ENCODE measurements at regions not wholly inside any gene's neighbourhood (a gene's known extent, or its start where the extent isn't known, plus 50 kb on each side); places are given as distances from the start of the nearest gene placed in this dataset.
"Not testable (repeated sequence)": the region's sequence is repeated elsewhere in the genome, so short reads cannot be mapped to it uniquely, and the experiment has no call there.

DNA sequence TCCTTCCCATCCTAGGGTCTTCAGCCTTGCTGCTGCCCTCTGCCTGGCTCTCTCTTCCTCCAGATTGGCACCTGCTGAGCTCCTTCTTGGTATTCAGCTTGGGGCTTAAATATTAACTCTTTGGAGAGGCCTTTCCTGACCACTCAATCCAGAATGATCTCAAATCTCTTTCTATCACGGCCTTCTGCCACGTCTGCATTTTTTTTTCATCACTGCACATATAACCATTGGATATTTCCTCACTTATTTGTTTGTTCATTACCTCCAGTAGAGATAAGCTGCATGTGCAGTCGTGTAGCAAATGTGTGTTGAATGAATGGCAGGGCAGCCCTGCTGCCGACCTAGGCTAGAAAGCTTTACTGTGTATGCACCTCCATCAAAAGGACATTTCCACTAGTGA, 51.6 kb upstream of the MPP7 start:
- no peak for DNase-seq

DNA sequence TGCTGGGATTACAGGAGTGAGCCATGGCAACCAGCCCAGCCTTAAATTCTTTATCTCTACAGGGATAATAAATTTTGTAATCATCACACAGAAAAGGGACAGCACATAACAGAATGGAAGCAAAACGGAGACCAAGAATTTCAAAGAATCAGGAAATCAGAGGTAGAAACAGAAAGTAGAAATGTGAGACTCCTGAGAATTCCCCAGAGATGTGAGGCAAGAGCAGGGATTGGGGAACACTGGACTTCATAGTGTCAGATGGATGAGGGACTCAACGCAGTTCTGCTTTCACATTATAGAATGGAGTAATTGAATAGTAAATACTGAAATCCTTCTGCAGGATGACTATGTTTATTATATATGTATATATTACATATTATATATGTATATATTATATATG, 52.5 kb upstream of the MPP7 start:
- no peak for DNase-seq

DNA sequence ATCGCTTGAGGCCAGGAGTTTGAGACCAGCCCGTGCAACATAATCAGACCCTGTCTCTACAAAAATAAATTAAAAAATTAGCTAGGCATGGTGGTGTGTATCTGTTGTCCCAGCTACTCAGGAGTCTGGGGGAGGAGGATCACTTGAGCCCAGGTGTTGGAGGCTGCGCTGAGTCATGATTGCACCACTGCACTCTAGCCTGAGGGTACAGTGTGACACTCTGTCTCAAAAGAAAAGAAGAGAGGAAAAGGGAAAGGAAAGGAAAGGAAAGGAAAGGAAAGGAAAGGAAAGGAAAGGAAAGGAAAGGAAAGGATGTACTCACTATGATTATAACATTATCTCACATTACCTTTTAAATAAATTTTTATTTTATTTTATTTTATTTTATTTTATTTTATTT, 56.5 kb upstream of the MPP7 start:
- no peak for DNase-seq

DNA sequence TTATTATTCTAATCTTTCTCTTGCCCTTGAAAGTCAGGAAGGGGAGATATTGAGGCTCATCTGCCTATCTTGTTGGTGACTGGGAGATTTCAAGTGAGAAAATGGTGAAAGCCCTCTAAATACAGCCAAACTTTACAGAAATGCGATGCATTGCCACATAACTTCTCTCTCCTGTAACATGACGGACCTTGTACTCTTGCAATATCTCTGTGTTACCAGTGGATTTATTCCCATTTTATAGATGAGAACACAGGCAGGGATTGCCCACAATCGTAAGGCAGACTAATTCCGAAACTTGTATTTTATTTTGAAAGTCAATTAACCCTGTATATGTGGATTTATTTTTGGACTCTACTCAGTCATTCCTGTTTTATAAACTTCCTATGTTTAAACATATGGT, 57.3 kb upstream of the MPP7 start:
- no peak for DNase-seq

DNA sequence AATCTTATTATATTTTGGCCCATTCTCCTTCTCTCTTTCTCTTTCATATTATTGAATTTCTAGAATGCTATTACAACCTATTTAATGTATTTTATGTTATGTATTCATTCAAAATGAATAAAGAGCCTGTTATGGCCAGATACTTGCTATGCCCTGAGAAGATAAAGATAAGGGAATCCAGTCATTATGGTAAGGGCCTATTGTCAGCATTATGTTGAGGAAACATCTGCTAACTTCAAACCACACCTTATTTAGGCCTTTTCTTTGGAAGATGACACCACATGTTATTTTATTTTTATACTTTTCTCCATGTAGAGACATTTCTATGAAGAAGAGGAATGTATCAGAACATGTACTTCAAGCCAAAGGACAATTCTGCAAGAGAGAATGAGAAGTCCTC, 60.5 kb upstream of the MPP7 start:
- no peak for DNase-seq

DNA sequence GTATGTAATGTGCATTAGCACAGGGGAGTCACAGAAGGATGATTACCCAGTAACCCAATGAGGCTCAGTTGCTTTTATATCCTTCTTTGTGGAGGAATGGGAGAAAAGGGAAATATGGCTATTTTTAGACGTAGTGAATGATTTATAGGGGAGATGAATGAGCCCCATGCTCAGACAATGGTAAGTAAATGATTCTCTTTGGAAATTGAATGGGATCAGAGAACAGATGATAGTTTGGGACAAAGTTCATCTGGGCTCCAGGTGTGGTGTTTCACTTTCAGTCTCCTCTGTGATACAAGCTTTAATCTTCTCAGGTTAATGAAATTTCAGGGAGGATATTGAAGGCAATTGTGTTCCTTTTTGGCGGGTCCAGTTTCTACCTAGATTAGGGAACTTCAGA, 63.0 kb upstream of the MPP7 start:
- no peak for DNase-seq

DNA sequence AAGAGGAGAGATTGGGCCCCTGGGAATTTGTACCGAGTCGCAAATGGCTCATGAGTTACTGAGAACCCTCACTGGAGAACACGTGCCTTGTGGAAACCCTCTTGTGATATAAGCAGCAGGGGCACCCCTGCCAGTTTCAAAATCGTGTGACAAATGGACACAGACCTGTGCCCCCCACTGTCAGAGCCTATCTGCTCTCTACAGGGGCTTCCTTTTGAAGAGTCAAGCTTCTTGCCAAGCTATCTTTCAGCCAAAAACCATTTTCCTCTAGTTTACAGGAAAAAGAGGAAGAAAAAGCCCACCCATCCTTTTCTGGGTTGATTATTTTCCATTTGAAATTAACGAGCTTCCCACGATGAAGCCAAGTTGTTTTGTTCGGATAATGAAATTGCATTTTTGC, 64.1 kb upstream of the MPP7 start:
- no peak for DNase-seq

DNA sequence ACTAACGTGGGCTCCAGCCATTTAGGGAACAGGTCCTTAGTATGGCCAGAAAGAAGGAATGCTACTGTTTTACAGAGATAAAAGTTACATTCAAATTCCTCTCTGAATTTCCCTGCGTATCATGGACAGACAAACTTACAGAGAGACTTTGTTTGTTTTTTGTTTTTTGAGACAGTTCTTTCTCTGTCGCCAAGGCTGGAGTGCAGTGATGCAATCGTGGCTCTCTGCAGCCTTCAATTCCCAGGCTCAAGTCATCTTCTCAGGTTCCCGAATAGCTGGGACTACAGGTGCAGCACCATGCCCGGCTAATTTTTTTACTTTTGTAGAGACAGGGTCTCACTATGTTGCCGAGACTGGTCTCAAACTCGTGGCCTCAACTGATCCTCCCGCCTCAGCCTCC, 64.5 kb upstream of the MPP7 start:
- DNase-seq, result no peak

DNA sequence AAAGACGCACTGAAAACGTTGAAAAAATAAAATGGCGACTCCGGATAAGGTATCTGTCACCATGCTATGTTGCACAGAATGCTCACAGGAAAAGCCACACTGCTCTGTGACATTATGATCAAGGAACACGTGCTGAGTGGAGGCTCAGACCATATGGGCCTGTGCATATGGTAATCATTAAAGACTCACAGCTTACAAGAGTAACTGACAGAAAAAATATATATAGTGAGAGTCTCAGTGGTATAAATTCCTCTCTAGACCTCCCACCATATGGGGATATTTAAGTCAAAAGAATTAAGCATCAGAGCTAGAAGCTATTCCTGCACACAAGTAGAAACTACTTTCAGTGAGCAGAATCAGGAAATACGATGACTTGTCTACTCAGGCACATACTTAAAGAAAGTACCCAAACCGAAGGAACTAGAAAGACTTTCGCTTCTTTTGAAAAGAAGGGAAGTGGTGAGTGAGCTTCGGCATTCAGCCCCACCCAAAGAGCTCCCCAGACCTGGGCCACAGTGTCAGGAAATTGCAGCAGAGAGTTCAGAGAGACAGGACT, 65.1 kb upstream of the MPP7 start:
- DNase-seq, result peak in 4 of 58 donors; percentile 1 to 9 (median 6)

DNA sequence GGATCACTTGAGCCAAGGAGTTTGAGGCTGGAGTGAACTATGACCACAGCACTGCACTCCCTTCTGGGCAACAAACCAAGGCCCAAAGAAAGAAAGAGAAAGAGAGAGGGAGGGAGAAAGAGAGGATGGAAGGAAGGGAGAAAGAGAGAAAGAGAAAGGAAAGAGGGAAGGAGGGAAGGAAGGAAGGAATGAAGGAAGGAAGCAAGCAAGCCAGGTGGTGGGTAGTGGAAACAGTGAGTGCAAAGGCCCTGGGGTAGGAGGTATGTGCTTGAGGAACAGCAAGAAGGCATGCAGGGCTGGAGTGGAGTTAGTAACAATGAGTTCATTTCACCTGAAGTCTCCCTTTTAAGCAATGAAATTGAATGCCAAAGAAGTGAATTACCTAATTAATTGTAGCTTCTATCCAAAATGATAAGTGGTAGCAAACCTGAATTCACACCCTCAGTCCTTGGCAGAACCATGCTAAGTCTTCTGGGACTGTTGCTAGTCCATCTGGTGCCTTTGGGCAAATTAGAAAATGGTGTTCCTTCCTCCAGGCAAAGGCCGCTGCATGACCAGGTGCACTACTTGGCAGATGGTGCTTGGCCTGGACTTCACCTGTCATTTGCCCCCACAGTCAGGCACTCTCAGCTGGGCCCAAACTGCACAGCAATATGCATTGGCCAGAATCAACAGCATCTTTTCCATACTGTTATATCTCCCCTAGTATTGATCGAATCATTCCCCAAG, 67.4 kb upstream of the MPP7 start:
- DNase-seq, result no peak

DNA sequence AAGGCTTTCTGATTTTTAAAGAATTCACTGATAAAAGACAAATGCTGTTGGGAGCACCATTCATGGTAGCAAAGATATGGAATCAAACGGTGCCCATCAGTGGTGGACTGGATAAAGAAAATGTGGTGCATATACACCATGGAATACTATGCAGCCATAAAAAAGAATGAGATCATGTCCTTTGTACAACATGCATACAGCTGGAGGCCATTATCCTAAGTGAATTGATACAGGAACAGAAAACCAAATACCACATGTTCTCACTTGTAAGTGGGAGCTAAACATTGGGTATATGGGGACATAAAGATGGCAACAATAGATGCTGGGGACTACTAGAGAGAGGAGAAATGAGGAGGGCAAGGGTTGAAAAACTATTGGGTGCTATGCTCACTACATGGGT, 68.8 kb upstream of the MPP7 start:
- not testable (repeated sequence) for DNase-seq

DNA sequence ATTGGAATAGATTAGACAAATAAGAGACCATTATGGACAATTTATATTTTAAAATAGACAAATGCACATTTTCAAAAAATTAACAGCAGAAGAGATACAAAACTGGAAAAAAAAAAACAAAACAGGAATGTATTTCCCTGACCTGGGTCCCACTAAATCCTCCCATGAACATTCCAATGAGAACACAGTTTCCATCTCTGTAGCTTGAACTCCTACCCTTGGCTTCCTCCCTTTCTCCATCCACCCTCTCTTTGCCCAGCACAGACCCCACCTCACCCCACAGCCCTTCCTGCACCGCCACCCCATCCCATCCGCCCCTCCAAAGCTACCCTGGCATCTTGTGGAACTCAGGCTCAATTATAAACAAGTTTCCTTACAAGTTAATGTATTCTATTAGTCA, 71.2 kb upstream of the MPP7 start:
- DNase-seq, result no peak

DNA sequence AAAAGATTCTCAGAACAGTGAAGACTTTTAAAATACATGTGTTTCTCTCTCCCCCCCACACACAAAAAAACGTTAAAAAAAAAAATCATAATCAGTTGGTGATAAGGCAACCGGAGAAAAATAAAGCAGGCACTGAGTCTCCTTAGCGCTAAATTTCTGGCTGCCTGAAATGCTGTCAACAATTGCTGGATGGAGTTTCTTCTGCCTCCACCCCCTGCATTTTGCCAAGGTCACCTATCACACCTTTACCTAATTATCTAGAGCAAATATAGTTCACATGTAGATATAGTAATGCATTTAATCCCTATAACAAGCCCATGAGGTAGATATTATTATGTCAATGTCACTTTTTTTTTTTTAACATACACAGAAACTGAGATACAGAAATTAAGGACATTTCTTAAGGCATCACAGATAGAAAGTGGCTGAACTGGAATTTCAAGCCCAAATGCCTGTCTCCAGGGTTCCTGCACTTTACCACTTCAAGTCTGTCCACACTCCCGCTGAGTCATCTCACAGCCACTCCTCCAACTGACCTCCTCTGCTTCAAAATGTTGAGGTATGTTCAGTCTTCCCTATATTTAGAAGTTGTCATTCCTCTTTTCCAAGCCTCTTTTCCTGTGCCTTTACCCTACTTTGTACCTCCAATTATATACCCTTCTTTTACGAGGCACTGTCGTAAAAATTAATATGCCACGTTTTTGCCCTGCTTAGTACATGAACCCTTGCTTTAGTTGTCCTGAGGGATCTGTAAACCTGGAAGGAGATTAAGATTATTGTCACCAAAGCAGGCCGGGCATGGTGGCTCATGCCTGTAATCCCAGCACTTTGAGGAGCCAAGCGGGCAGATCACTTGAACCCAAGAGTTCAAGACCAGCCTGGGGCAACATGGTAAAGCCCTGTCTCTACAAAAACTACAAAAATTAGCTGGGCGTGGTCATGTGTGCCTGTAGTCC, 72.8 kb upstream of the MPP7 start:
- no peak for DNase-seq

DNA sequence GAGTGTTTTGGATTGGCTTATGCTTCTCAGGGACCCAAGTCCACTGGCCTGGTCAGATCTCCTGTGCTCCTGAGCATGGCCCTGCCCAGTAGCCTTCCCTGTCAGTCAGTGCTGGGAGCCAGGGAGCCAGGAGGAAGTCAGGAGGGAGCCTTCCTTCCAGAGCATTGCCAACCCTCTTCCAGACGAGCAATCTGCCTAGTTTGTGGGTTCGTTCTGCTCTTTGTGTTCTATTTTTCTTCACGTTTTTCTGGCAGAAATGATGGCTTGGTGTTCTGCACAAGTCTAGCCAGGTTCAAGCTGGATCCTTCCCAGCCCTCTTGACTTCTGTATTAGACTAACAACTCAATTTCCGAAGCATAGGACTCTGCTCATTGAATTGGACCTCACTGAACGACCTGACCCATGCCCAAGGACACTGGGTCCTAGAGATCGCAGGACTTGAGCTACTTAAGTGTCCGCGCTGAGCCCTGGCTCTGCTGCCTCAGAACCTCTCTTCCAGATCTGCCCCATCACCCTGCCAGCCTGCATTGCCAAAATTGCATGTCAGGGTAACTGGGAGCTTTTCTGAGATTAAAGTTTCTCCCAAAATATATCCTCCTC, 76.2 kb upstream of the MPP7 start:
- DNase-seq, result no peak

DNA sequence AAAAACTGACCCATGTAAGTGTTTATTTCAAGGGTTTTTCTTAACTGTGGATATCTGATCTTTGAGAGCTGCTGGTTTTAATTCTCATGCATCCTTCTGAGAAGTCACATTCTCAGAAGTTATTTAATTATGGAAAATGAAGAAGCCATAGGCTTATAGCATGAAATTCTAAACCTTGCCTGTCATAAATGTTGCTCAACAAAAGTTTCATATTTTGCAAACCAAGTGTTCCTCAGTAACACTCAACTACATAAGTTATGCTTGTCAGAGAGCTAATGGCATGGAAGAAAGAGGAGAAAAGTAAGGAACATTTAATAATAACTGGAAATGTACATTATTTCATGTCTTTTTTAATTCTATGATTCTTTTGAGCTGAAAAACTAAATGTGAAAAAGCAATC, 78.6 kb upstream of the MPP7 start:
- DNase-seq, result no peak

DNA sequence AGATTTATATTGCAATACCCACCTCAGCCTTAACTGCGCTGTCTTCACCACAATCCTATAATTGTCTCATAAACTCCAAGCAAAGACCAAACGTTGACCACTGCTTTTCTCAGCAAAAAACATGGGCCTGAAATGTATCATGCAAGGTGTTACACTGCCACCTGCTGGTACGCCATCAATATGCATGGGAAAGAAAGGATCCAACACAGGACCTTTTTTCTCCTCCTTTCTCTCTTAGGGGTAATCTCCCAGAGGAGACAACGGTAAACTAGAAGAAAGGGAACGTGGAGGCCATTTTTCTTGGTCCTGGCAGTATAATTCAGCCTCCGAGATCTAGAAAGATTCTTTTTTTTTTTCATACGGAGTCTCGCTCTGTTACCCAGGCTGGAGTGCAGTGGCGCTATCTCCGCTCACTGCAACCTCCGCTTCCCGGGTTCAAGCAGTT, 79.1 kb upstream of the MPP7 start:
- peak in 54 of 58 donors; percentile 4 to 86 (median 44) for DNase-seq

DNA sequence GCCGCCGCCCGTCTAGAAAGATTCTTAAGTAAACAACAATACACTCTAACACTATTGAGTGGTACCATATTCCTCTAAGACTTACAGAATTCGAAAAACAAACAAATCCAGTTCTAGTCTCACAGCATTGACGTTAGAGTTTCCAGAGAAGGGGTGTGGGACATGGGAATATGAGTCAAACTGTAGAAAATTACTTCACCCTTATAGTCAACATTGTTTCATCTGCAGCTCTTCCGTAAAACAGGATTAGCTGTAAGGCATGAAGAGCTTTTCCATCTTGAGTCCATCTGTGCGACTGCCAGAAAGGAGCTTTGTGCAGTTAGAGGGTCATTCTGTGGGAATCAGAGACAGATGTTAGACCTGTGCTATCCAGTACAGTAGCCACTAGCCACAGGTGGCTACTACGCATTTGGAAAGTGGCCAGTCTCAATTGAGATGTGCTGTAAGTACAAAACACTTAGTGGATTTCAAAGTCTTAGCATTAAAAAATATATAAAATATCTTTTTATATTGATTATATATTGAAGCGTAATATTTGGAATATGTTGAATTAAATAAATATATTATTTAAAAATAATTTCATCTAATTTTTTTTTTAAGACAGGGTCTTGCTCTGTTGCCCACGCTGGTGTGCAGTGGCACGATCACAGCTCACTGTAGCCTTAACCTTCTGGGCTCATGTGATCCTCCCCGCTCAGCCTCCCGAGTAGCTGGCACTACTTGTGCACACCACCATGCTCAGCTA, 79.8 kb upstream of the MPP7 start:
- no peak for DNase-seq

DNA sequence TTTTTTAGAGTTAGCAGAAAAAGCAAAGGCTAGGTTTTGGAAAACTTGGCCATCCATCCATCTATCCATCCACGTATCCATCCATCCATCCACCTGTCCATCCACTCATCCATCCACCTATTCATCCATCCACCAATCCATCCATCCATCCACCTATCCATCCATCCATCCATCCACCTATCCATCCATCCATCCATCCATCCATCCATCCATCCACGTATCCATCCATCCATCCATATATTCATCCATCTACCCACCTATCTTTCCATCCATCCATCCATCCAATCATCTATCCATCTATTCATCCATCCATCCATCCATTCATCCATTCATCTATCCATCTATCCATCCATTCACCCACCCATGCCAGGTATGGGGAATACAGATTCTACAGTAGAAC, 81.7 kb upstream of the MPP7 start:
- no peak for DNase-seq

DNA sequence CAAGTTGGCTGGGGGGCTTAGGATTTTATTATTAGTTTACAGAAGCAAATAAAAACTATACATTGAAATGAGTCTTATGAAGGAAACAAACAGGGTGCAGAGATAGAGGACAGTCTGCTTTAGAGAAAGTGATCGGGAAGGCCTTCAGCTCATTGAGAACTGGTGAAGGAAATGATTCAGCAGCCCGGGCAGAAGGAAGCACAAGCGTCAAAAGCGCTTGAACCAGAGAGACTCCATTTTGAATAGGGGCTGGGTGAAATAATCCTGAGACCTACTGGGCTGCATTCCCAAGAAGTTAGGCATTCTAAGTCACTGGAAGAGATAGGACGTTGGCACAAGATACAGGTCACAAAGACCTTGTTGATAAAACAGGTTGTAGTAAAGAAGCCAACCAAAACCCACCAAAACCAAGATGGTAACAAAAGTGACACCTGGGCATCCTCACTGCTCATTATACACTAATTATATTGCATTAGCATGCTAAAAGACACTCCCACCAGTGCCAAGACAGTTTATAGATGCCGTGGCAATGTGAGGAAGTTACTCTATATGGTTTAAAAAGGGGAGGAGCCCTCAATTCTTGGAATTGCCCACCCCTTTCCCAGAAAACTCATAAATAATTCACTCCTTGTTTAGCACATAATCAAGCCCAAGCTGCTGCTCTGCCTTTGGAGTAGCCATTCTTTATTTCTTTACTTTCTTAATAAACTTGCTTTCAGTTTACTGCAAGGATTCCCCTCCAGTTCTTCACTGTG, 83.1 kb upstream of the MPP7 start:
- DNase-seq, result no peak

DNA sequence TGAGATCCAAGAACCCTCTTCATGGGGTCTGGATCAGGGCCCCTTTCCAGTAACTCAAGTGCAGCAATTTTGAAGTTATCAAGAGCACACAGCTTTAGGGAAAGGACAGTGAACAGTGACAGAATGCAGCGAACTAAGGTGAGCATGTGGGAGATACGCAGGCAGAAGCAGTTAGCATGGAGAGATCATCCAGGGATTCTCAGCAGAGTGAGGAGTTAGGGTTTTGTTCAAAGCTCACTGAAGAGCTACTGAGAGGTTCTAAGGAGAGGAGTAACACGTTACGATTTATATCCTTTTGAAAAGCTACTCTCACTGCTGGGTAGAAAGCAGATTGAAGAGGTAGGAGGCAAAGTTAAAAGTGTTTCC, 83.6 kb upstream of the MPP7 start:
- DNase-seq, result no peak

DNA sequence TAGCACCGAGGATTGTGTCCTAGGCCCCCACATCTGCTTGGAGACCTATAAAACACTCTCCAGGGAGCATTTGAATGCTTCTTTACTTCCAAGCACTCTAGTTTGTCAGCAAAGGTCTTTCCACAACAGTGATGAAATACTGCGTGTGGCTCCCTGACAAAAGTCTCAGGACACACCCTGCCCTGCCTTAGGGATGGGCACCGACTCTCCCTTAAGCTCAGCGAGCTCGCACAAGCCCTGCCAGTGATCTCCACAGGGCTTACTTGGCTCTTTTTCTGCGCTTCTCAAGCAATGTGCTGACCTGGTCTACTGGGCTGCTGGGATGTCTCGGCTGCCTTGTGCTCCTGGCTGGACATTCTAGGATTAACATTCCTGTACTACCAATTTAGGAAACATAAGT, 84.3 kb upstream of the MPP7 start:
- DNase-seq, result no peak
